Stimulated activated CD4-positive, alpha-beta T cell treated with anti-CD3 and anti-CD28 coated beads, Interleukin-1b, Interleukin-23, amount 100 ng/mL, for 24 hours (primary cell): ENCODE measurements at regions not wholly inside any gene's neighbourhood (a gene's known extent, or its start where the extent isn't known, plus 50 kb on each side); places are given as distances from the start of the nearest gene placed in this dataset.

Source experiments
- DNase-seq, 4 experiments: peaks; one replicate each; pipeline ENCODE4 v3.0.0-alpha.2; 2020; ENCODE audit warnings: low read depth in 4 of 4, low spot score in 1 of 4

GRCh38 chr15:37777006-37777405, 157.4 kb upstream of the TMCO5A start:
- DNase-seq = no peak

DNA sequence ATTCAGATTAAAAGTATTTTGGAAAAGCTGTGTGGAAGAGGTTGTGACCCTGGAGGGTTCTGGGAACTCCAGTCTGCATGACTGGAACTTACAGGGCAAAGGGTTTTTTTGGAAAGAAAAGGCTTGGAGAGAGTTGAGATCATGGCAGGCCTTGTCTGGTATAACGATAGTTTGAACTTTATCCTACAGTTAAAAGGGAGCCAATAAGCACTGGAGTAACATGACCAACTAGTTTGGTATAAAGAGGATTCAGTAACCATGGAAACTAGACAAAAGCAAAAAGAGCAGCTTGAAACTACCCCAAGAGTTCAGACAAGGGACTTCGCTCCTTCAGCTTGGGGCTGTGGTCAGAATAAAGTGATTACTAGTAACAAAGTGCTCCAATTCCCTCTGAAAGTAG, 151.2 kb upstream of the TMCO5A start:
- no peak for DNase-seq

- no peak for DNase-seq
Observed at GRCh38 chr15:37788330-37788729, 146.1 kb upstream of the TMCO5A start.

GRCh38 chr15:37788767-37789396, 145.6 kb upstream of the TMCO5A start:
- no peak for DNase-seq

DNA sequence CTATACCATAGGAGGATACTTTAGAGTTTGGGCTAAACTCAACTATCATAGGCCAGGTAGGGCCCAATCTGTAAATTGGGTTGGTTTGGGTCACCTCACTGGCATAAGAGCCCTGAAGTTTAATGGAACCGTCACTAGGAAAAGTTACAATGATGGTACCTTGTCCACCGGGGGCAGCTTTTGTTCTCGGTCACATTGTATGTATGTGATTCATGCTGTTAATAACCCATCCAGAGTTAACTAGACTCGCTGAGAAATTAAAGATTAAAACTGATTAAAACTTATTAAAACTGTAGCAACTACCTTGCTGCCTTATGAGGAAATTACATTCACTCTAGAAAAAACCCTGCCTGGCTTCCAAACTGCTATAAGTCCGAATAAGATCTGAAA, 145.0 kb upstream of the TMCO5A start:
- no peak for DNase-seq

DNA sequence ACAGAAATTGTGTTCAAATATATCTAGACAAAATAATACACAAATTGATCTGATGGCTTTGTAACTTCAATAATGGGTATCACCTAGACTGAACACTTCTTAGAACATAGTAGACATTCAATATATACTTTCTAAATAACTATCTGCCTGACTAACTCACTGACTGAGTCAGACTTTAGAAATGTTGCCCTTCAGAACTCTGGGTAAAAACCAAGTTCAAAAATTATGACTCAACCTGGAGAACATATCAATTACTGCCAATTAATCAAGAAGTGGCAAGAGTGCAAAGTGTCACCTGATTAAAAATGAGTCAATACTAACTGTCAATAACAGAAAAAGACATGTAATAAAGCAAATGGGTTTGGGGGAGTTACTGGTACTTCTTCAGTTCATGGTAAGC, 144.6 kb upstream of the TMCO5A start:
- no peak for DNase-seq

DNA sequence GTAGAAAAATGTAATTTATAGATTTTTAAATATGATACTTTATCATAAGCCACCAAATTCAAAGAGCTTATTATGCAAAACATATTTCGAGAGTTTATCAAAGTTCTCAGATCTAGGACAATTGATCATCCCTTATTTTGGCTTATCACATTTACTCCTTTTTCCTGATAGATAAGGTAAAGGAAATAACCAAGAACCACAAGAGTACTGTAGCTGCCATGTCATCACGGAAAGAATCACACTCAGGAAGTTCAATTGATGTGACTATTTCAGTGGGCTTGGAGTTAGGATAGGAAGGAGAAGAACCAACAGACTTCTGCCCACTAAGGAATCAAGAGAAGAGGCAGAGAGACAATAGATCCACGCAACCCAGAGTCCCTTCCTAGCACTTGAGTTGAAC, 142.7 kb upstream of the TMCO5A start:
- DNase-seq = no peak

GRCh38 chr15:37792351-37792750, 142.1 kb upstream of the TMCO5A start:
- DNase-seq = no peak

- DNase-seq = no peak
Observed at GRCh38 chr15:37793851-37794250, 140.6 kb upstream of the TMCO5A start.

- DNase-seq = no peak
Observed at GRCh38 chr15:37794947-37795346, 139.5 kb upstream of the TMCO5A start.

DNA sequence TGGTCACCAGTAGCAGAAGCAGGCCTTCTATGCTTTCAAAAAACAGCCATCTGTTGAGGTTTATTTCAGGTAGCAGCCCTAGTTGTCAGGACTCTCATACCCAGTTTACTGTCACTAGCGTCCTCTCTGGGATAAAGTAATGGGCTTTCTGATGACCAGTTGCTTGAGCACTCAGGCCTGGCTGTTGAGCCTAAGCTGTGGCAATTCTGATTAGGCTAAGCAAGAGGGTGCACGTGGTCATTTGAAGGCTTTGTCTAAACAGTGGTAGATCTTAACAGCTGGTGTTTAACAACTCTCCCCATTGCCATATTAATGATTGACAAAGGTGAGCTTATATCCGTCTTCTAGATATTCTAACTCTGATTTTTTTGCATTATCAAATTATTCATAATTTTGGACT, 132.9 kb upstream of the TMCO5A start:
- DNase-seq = no peak

- no peak for DNase-seq
Observed at GRCh38 chr15:37806808-37807207, 127.6 kb upstream of the TMCO5A start.

GRCh38 chr15:37810381-37810780, 124.1 kb upstream of the TMCO5A start:
- no peak for DNase-seq

- DNase-seq = no peak
Observed at GRCh38 chr15:37813306-37813705, 121.1 kb upstream of the TMCO5A start.

DNA sequence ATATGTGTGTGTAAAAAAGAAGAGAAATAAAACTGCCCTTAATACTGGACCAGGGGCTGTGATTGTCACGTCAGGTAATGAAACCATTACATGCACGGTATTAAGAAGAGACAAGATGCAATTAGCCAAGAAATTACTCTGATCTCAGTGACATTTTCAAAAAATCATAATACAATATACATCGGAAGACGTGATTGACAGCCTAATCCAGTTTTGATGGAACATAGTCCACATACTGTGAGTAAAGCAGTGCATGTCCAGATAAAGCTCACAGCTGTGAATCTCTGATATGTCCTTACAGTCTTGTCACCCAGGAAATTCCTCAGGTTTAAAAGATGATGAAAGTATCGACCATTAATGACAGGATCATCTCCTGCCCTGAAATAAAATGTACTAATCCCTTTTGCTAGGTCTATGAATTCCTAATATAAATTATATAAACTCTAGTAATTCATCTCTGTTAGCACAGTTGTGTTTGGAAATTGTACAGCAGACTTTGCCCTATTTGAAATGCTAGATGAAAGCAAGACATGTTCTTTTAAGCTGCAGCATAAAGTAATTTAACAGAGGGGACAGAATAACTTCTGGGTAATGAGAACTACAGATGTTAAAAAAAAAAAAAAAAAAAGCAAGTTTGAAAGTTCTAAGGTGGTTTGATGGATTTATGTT, 119.5 kb upstream of the TMCO5A start:
- no peak for DNase-seq

- DNase-seq = no peak
Observed at GRCh38 chr15:37818152-37818677, 116.2 kb upstream of the TMCO5A start.

DNA sequence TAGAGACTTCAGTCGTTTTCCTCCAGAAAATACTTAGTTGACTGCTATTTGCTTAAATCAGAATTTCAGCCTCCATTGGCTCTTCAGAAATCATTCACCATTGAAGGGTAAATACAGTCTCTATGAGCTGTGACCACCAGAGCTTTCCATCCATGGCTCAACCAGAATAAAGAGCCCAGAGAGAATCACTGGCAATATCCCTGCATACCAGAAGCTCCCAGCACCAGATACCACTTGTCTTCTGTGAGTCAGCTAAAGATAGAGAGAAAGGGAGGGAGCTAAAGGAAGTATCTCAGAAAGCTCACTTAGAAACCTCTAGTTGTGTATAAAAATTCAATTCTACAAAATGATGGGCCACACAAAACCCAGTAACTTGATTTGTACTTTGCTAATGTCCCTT, 115.2 kb upstream of the TMCO5A start:
- no peak for DNase-seq

GRCh38 chr15:37820380-37821128, 113.9 kb upstream of the TMCO5A start:
- no peak for DNase-seq

DNA sequence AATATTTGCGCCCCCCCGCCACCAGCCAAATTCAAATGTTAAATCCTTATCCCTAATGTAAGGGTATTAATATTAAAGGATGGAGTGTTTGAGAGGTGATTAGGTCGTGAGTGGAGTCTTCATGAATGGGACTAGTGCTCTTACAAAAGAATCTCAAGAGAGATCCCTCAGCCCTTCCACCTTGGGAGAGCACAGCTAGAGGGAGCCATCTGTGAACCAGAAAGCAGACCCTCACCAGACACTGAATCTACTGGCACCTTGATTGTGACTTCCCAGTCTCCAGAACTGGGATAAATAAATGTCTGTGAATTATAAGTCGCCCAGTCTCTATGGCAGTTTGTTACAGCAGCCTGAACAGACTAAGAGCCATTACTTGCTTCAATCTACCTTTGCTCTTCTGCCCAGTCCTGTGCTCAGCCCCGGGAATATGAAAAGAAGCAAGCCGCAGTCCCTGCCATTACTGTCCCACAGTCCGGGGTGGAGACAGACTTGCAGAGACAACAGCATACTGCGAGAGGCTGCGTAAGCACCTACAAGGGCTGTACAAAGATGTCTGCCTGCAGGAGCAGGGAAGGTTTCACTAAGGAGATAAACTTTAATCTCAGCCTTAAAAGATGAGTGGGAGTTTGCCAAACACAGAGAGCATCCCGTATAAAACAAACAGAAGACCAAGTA, 110.7 kb upstream of the TMCO5A start:
- DNase-seq = no peak

DNA sequence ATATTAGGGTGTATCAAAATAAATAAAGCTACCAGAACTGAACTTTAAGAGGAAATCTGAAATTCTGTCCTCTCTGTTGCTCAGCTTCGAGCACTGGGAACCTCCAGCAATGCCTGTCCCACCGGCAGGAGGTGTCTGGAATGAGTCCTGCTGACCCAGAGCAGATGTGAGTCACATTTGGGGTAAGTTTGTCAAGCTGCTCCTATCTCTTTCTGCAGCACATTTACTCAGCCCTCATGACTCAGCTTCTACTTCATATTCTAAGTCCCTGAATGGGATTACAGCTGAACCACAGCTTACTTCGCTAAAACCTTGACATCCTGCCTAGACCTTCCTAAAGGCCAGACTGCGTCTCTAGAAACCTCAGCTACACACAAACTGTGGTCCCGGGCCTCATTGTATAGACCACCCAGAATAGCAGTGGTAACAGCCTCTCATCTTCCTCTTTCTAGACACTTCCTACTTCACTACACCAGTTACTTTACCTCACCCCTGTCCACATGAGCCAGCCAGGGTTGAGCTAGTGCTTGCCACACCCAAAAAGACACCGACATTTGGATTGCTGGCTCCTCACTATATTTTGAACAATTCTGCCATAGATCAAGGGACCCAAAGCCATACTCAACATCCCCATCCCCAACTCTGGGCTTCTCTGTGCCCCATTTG, 109.6 kb upstream of the TMCO5A start:
- DNase-seq = no peak

GRCh38 chr15:37837276-37837675, 97.2 kb upstream of the TMCO5A start:
- DNase-seq = no peak
